ENCODE measurements at regions not wholly inside any gene's neighbourhood (a gene's known extent, or its start where the extent isn't known, plus 50 kb on each side); places are given as distances from the start of the nearest gene placed in this dataset.
A peak's percentile ranks its signal among the peaks of the same experiment; 100 is the strongest.

- Histone ChIP-seq H4K91ac (ENCODE audit: insufficient read length, low read depth, low read length) (no peak overlapping the region), H3K23ac (ENCODE audit: insufficient read length, low read depth, low read length) (no peak overlapping the region), H2BK120ac (ENCODE audit: low read depth, low read length, poor library complexity, severe bottlenecking) (no peak overlapping the region), H2BK12ac (ENCODE audit: insufficient read length, low read depth, low read length) (no peak overlapping the region), H2BK15ac (ENCODE audit: low read depth, low read length) (no peak overlapping the region), H2BK5ac (ENCODE audit: insufficient read length, low read length) (no peak overlapping the region), H3K27ac (ENCODE audit: insufficient read length, low read depth, low read length) (no peak overlapping the region), H3K9me3 (ENCODE audit: control insufficient read depth, low read depth, low read length) (no peaks in the 10 kb centered on the region), H3K56ac (ENCODE audit: insufficient read length, low read depth, low read length) (no peak overlapping the region), H2BK20ac (ENCODE audit: low read depth, low read length, poor library complexity, severe bottlenecking) (no peak overlapping the region), H3K9ac (ENCODE audit: extremely low read depth, insufficient read length, low read length) (no peak overlapping the region), H3K14ac (ENCODE audit: insufficient read depth, low read length) (peak overlapping the region; percentile 73; the same call in 1 of the 2 replicates), H4K5ac (ENCODE audit: insufficient read length, low read depth, low read length) (no peak overlapping the region), H3K4ac (ENCODE audit: low read depth, low read length) (no peak overlapping the region), H2AK5ac (ENCODE audit: insufficient read length, low read length) (no peak overlapping the region), H3K23me2 (ENCODE audit: insufficient read length, low read depth, low read length, poor library complexity, severe bottlenecking) (no peaks in the 10 kb centered on the region), H3K4me1 (ENCODE audit: insufficient read depth, low read length) (no peaks in the 10 kb centered on the region; the same call in 1 of the 2 replicates), H3K27me3 (ENCODE audit: insufficient read depth, low read length) (no peaks in the 10 kb centered on the region), H4K8ac (replicated peaks; ENCODE audit: insufficient read length, low read depth, low read length) (no peak overlapping the region), H3T11ph (ENCODE audit: low read length) (no peak overlapping the region), H3K18ac (ENCODE audit: insufficient read length, low read depth, low read length) (peak overlapping the region; percentile 42), H3K4me2 (ENCODE audit: insufficient read depth, insufficient read length, low read length) (no peak overlapping the region), H4K20me1 (ENCODE audit: control insufficient read depth, insufficient read depth, insufficient read length) (no peaks in the 10 kb centered on the region), H3K79me2 (ENCODE audit: insufficient read depth, low read length) (no peaks in the 10 kb centered on the region), H2AFZ (ENCODE audit: low read length) (no peak overlapping the region), H3K79me1 (ENCODE audit: insufficient read depth, low read depth, low read length, poor library complexity, severe bottlenecking) (no peaks in the 10 kb centered on the region)
- DNase-seq = no peak
- H3K27me3 Mint-ChIP-seq (ENCODE audit: low read depth) = 0 out of 2 replicates have a peak, but pooled peaks cover 2% of the 10 kb centered on the region
- no peaks in the 10 kb centered on the region; a peak in 1 of 5 replicates for H3K9me3 Mint-ChIP-seq
- H3K36me3 Mint-ChIP-seq (ENCODE audit: insufficient read depth in 1 of 3, low read depth in 3 of 3) = no peaks in the 10 kb centered on the region; a peak in 1 of 7 replicates
- peaks cover 6 to 21% of the 10 kb centered on the region in 2 experiments; a peak in 3 of 4 replicates for H3K4me1 Mint-ChIP-seq
- TF ChIP-seq, protein P1, sequence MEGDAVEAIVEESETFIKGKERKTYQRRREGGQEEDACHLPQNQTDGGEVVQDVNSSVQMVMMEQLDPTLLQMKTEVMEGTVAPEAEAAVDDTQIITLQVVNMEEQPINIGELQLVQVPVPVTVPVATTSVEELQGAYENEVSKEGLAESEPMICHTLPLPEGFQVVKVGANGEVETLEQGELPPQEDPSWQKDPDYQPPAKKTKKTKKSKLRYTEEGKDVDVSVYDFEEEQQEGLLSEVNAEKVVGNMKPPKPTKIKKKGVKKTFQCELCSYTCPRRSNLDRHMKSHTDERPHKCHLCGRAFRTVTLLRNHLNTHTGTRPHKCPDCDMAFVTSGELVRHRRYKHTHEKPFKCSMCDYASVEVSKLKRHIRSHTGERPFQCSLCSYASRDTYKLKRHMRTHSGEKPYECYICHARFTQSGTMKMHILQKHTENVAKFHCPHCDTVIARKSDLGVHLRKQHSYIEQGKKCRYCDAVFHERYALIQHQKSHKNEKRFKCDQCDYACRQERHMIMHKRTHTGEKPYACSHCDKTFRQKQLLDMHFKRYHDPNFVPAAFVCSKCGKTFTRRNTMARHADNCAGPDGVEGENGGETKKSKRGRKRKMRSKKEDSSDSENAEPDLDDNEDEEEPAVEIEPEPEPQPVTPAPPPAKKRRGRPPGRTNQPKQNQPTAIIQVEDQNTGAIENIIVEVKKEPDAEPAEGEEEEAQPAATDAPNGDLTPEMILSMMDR (conservative IDR thresholded peaks at IDR 0.05) = no peak
- H3K4me3 Mint-ChIP-seq = no peak overlapping the region
- no CpG with 5 or more reads among the region's 7 CpGs for WGBS (ENCODE audit: extremely low coverage, insufficient read length, low lambda C conversion rate)
- peak overlapping the region in 2 of 3 experiments; percentile 58 to 60; a peak in 2 of 7 replicates for H3K27ac Mint-ChIP-seq
Observed at GRCh38 chr15:27686971-27687370, 412.1 kb downstream of the OCA2 start.
